ENCODE measurements at regions not wholly inside any gene's neighbourhood (a gene's known extent, or its start where the extent isn't known, plus 50 kb on each side); places are given as distances from the start of the nearest gene placed in this dataset.

DNA sequence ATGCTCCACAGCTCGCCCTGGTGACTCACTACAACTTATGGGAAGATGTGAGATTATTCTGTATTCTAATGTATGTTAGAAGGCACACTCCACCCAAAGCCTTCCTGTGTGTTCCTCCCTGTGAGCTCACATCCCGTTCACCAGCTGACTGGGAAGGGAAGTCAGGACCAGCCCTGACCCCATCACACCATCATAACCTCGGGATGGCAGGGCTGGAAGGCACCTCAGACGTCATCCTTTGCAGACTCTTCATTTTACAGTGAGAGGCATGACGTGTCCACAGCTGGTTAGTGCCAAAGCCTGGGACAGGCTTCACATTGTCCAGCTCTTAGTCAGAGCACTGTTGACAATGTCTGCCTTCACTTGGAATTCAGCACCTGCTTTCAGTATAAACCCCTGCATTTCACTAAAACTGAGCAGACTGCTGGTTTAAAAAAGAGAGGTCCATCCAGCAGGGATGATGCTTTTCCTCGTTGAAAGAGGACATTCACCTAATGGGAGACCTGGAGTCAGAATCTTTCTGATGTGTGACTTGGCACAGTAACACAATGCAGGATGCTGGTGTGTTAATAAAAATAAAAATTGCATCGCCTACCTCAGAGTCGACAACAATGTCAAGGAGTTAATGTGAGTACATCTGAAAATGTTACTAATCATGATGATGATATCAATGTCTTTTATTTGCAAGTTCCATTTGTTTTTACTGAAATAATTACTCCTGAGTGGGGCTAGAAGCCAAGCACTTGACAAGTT is 418.0 kb upstream of the TNP1 start:
- TF ChIP-seq, protein P1, sequence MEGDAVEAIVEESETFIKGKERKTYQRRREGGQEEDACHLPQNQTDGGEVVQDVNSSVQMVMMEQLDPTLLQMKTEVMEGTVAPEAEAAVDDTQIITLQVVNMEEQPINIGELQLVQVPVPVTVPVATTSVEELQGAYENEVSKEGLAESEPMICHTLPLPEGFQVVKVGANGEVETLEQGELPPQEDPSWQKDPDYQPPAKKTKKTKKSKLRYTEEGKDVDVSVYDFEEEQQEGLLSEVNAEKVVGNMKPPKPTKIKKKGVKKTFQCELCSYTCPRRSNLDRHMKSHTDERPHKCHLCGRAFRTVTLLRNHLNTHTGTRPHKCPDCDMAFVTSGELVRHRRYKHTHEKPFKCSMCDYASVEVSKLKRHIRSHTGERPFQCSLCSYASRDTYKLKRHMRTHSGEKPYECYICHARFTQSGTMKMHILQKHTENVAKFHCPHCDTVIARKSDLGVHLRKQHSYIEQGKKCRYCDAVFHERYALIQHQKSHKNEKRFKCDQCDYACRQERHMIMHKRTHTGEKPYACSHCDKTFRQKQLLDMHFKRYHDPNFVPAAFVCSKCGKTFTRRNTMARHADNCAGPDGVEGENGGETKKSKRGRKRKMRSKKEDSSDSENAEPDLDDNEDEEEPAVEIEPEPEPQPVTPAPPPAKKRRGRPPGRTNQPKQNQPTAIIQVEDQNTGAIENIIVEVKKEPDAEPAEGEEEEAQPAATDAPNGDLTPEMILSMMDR (IDR thresholded peaks at IDR 0.05): no peak
- TF ChIP-seq, protein P2, sequence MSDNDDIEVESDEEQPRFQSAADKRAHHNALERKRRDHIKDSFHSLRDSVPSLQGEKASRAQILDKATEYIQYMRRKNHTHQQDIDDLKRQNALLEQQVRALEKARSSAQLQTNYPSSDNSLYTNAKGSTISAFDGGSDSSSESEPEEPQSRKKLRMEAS (IDR thresholded peaks at IDR 0.05; ENCODE audit: low read depth): no peak
- TF ChIP-seq FOSL2 (IDR thresholded peaks at IDR 0.05; ENCODE audit: borderline replicate concordance, low read depth) (peak; percentile 63; the same call in 1 of the 2 replicates), MEF2A (IDR thresholded peaks at IDR 0.05; ENCODE audit: borderline replicate concordance, low read depth) (no peak), EZH2phosphoT487 (IDR thresholded peaks at IDR 0.05; ENCODE audit: borderline replicate concordance, low read depth) (no peak), ELF1 (IDR thresholded peaks at IDR 0.05) (no peak), GABPA (IDR thresholded peaks at IDR 0.05; ENCODE audit: low read depth) (no peak), SMC3 (IDR thresholded peaks at IDR 0.05; ENCODE audit: low read depth, low read length) (no peak), USF1 (IDR thresholded peaks at IDR 0.05; ENCODE audit: borderline replicate concordance, low read depth) (no peak)
